ENCODE measurements at regions not wholly inside any gene's neighbourhood (a gene's known extent, or its start where the extent isn't known, plus 50 kb on each side); places are given as distances from the start of the nearest gene placed in this dataset.

DNA sequence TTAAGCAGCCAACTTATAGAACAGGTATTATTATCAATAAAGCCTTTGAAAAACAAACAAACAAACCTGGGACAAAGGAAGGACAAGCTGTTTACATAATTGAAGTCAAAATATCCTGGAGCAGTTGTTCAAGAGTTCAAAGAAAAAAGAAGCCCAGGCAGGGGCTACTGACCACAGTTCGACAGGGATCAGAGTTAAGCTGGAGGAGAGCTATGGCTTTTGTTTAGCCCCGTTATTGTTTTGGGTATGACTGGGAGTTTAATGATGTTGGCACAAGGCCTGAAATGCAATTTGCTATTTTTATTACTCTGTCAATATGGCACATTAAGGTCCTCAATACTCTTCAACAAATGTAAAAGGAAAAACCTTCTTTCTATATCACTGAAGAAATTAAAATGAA, 624.4 kb upstream of the KLHL1 start:
- no peak overlapping the region for H2BK5ac ChIP-seq (ENCODE audit: low read depth, low read length, poor library complexity, severe bottlenecking)
- H2AFZ ChIP-seq (ENCODE audit: low read depth, low read length) = no peak overlapping the region
- H3K27me3 ChIP-seq (ENCODE audit: control insufficient read depth in 1 of 2, insufficient read depth in 1 of 2, low read length in 2 of 2) = no peaks in the 10 kb centered on the region
- no peak overlapping the region for H3K4me2 ChIP-seq (ENCODE audit: low read length, poor library complexity, severe bottlenecking)
- no peak overlapping the region for H3K18ac ChIP-seq (ENCODE audit: low read depth in 1 of 2, low read length in 2 of 2)
- H3K36me3 ChIP-seq (ENCODE audit: control insufficient read depth in 1 of 2, insufficient read depth in 2 of 2, low read depth in 1 of 2, low read length in 2 of 2) = no peaks in the 10 kb centered on the region
- DNase-seq = no peak
- H3K79me1 ChIP-seq (replicated peaks; ENCODE audit: low read length, poor library complexity, severe bottlenecking) = no peaks in the 10 kb centered on the region
- H3K9me3 ChIP-seq (ENCODE audit: control insufficient read depth, low read length) = no peaks in the 10 kb centered on the region
- no peak overlapping the region for H3K4ac ChIP-seq (ENCODE audit: low read depth in 1 of 2, low read length in 2 of 2)
- H3K4me3 ChIP-seq (ENCODE audit: insufficient read depth in 1 of 2, low read depth in 1 of 2, low read length in 2 of 2) = no peak overlapping the region
- no peak overlapping the region for H2BK120ac ChIP-seq (ENCODE audit: low read depth, low read length)
- no peak overlapping the region for H2BK12ac ChIP-seq (ENCODE audit: low read length in 2 of 2)
- H3K9ac ChIP-seq (ENCODE audit: low read length) = no peak overlapping the region
- 80% methylated on average over 1 of the region's 2 CpGs for WGBS
- no peak overlapping the region for H2BK15ac ChIP-seq (ENCODE audit: low read depth, poor library complexity, severe bottlenecking)
- H3K23ac ChIP-seq (ENCODE audit: low read length in 2 of 2) = no peak overlapping the region
- H2AK5ac ChIP-seq (ENCODE audit: low read length, severe bottlenecking) = no peak overlapping the region
- H3K14ac ChIP-seq (ENCODE audit: low read length in 2 of 2) = no peak overlapping the region
- H3K27ac ChIP-seq (ENCODE audit: low read length, poor library complexity, severe bottlenecking) = no peak overlapping the region
- H4K8ac ChIP-seq (ENCODE audit: low read length) = no peak overlapping the region
- no peak overlapping the region for H4K91ac ChIP-seq (ENCODE audit: low read length)
- no peaks in the 10 kb centered on the region for H3K4me1 ChIP-seq (ENCODE audit: control insufficient read depth, insufficient read depth, low read depth, low read length)

DNA sequence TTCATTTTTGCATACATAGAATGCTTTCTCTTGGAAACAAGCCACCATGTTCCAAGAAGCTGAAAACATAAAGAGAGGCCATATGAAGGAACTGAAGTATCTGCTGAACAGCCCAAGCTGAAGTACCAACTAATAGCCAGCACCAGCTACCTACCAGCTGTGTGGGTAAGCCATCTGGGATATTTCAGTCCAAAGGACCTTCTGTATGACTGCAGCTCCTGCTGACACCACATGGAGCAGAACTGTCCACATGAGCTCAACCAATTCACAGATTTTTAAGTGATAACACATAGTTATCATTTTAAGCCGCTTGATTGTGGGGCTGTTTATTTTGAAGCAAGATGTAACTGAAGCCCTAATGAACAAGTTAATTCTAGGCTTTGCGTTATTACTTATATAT, 621.1 kb upstream of the KLHL1 start:
- WGBS = no CpG with 5 or more reads among the region's 2 CpGs
- no peak for DNase-seq

DNA sequence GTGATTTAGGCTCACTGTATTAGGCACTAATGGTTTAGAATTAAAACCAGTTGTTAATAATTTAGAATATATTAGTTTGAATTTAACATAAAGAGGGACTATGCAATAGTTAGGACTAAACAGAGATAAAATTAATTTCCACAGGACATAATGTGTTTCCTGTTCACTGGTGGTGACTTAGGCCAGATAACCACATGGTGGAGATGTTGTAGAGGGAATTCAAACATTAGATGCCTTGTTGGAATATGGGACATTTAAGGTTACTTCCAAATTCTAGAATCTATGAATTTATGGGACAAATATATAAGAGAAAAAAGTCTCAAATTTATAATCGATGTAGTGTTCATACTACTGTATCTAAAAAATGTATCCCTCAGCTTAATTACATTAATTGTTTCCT, 615.5 kb upstream of the KLHL1 start:
- H3K27ac ChIP-seq (ENCODE audit: low read length, poor library complexity, severe bottlenecking) = no peak overlapping the region
- DNase-seq = peak; percentile 35
- no CpG with 5 or more reads among the region's 1 CpG for WGBS
- no peak overlapping the region for H2BK5ac ChIP-seq (ENCODE audit: low read depth, low read length, poor library complexity, severe bottlenecking)
- H3K79me1 ChIP-seq (replicated peaks; ENCODE audit: low read length, poor library complexity, severe bottlenecking) = no peaks in the 10 kb centered on the region
- H3K27me3 ChIP-seq (ENCODE audit: control insufficient read depth in 1 of 2, insufficient read depth in 1 of 2, low read length in 2 of 2) = no peaks in the 10 kb centered on the region
- H3K18ac ChIP-seq (ENCODE audit: low read depth in 1 of 2, low read length in 2 of 2) = no peak overlapping the region
- H2AK5ac ChIP-seq (ENCODE audit: low read length, severe bottlenecking) = no peak overlapping the region
- H2AFZ ChIP-seq (ENCODE audit: low read depth, low read length) = no peak overlapping the region
- H3K14ac ChIP-seq (ENCODE audit: low read length in 2 of 2) = no peak overlapping the region
- H3K4me3 ChIP-seq (ENCODE audit: insufficient read depth in 1 of 2, low read depth in 1 of 2, low read length in 2 of 2) = no peak overlapping the region
- H4K8ac ChIP-seq (ENCODE audit: low read length) = no peak overlapping the region
- H4K91ac ChIP-seq (ENCODE audit: low read length) = no peak overlapping the region
- no peak overlapping the region for H3K23ac ChIP-seq (ENCODE audit: low read length in 2 of 2)
- no peak overlapping the region for H3K4me2 ChIP-seq (ENCODE audit: low read length, poor library complexity, severe bottlenecking)
- no peak overlapping the region for H2BK120ac ChIP-seq (ENCODE audit: low read depth, low read length)
- no peak overlapping the region for H2BK12ac ChIP-seq (ENCODE audit: low read length in 2 of 2)
- H3K9ac ChIP-seq (ENCODE audit: low read length) = no peak overlapping the region
- H3K9me3 ChIP-seq (ENCODE audit: control insufficient read depth, low read length) = no peaks in the 10 kb centered on the region
- H3K4ac ChIP-seq (ENCODE audit: low read depth in 1 of 2, low read length in 2 of 2) = no peak overlapping the region
- H3K4me1 ChIP-seq (ENCODE audit: control insufficient read depth, insufficient read depth, low read depth, low read length) = no peaks in the 10 kb centered on the region
- no peaks in the 10 kb centered on the region for H3K36me3 ChIP-seq (ENCODE audit: control insufficient read depth in 1 of 2, insufficient read depth in 2 of 2, low read depth in 1 of 2, low read length in 2 of 2)
- H2BK15ac ChIP-seq (ENCODE audit: low read depth, poor library complexity, severe bottlenecking) = no peak overlapping the region

More for the DNA sequence above, 621.1 kb upstream of the KLHL1 start:
- H2BK5ac ChIP-seq (ENCODE audit: low read depth, low read length, poor library complexity, severe bottlenecking) = no peak overlapping the region
- H3K4me3 ChIP-seq (ENCODE audit: insufficient read depth in 1 of 2, low read depth in 1 of 2, low read length in 2 of 2) = no peak overlapping the region
- H4K91ac ChIP-seq (ENCODE audit: low read length) = no peak overlapping the region
- no peak overlapping the region for H2BK12ac ChIP-seq (ENCODE audit: low read length in 2 of 2)
- no peak overlapping the region for H2AFZ ChIP-seq (ENCODE audit: low read depth, low read length)
- H3K27ac ChIP-seq (ENCODE audit: low read length, poor library complexity, severe bottlenecking) = no peak overlapping the region
- no peak overlapping the region for H2BK15ac ChIP-seq (ENCODE audit: low read depth, poor library complexity, severe bottlenecking)
- H3K14ac ChIP-seq (ENCODE audit: low read length in 2 of 2) = no peak overlapping the region
- no peak overlapping the region for H4K8ac ChIP-seq (ENCODE audit: low read length)
- H3K36me3 ChIP-seq (ENCODE audit: control insufficient read depth in 1 of 2, insufficient read depth in 2 of 2, low read depth in 1 of 2, low read length in 2 of 2) = no peaks in the 10 kb centered on the region
- H3K9me3 ChIP-seq (ENCODE audit: control insufficient read depth, low read length) = no peaks in the 10 kb centered on the region
- H3K18ac ChIP-seq (ENCODE audit: low read depth in 1 of 2, low read length in 2 of 2) = no peak overlapping the region
- H3K4me2 ChIP-seq (ENCODE audit: low read length, poor library complexity, severe bottlenecking) = no peak overlapping the region
- H3K9ac ChIP-seq (ENCODE audit: low read length) = no peak overlapping the region
- no peak overlapping the region for H3K23ac ChIP-seq (ENCODE audit: low read length in 2 of 2)
- H3K4me1 ChIP-seq (ENCODE audit: control insufficient read depth, insufficient read depth, low read depth, low read length) = no peaks in the 10 kb centered on the region
- no peaks in the 10 kb centered on the region for H3K79me1 ChIP-seq (replicated peaks; ENCODE audit: low read length, poor library complexity, severe bottlenecking)
- no peak overlapping the region for H3K4ac ChIP-seq (ENCODE audit: low read depth in 1 of 2, low read length in 2 of 2)
- H2BK120ac ChIP-seq (ENCODE audit: low read depth, low read length) = no peak overlapping the region
- H2AK5ac ChIP-seq (ENCODE audit: low read length, severe bottlenecking) = no peak overlapping the region
- H3K27me3 ChIP-seq (ENCODE audit: control insufficient read depth in 1 of 2, insufficient read depth in 1 of 2, low read length in 2 of 2) = no peaks in the 10 kb centered on the region

DNA sequence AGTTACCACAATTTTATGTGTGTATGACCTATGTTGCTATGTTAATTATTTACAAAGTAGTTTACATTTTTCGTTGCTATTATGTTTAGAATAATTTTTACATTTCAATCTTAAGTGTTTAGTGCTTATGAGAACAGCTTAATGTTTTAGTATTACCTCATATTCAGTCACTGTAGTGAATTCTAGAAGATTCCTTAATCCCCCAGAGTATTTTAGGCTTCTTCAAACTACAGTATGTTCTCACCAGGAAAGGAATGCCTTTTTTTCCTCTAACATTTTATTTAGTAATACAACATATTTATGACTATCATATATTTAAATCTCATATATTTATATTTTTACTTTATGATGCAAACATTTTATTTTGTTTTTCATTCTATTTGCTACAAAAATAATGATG, 612.1 kb upstream of the KLHL1 start:
- no peaks in the 10 kb centered on the region for H3K79me1 ChIP-seq (replicated peaks; ENCODE audit: low read length, poor library complexity, severe bottlenecking)
- H3K27ac ChIP-seq (ENCODE audit: low read length, poor library complexity, severe bottlenecking) = no peak overlapping the region
- no peak overlapping the region for H3K18ac ChIP-seq (ENCODE audit: low read depth in 1 of 2, low read length in 2 of 2)
- no peaks in the 10 kb centered on the region for H3K9me3 ChIP-seq (ENCODE audit: control insufficient read depth, low read length)
- H3K27me3 ChIP-seq (ENCODE audit: control insufficient read depth in 1 of 2, insufficient read depth in 1 of 2, low read length in 2 of 2) = no peaks in the 10 kb centered on the region
- H3K14ac ChIP-seq (ENCODE audit: low read length in 2 of 2) = no peak overlapping the region
- WGBS = no CpG with 5 or more reads among the region's 1 CpG
- H3K23ac ChIP-seq (ENCODE audit: low read length in 2 of 2) = no peak overlapping the region
- no peak overlapping the region for H2BK12ac ChIP-seq (ENCODE audit: low read length in 2 of 2)
- no peak overlapping the region for H2BK15ac ChIP-seq (ENCODE audit: low read depth, poor library complexity, severe bottlenecking)
- H2AFZ ChIP-seq (ENCODE audit: low read depth, low read length) = no peak overlapping the region
- no peak for DNase-seq
- no peak overlapping the region for H3K4me3 ChIP-seq (ENCODE audit: insufficient read depth in 1 of 2, low read depth in 1 of 2, low read length in 2 of 2)
- H2AK5ac ChIP-seq (ENCODE audit: low read length, severe bottlenecking) = no peak overlapping the region
- H3K4me2 ChIP-seq (ENCODE audit: low read length, poor library complexity, severe bottlenecking) = no peak overlapping the region
- no peak overlapping the region for H4K8ac ChIP-seq (ENCODE audit: low read length)
- no peak overlapping the region for H4K91ac ChIP-seq (ENCODE audit: low read length)
- no peak overlapping the region for H3K4ac ChIP-seq (ENCODE audit: low read depth in 1 of 2, low read length in 2 of 2)
- H3K9ac ChIP-seq (ENCODE audit: low read length) = no peak overlapping the region
- H3K4me1 ChIP-seq (ENCODE audit: control insufficient read depth, insufficient read depth, low read depth, low read length) = no peaks in the 10 kb centered on the region
- no peak overlapping the region for H2BK5ac ChIP-seq (ENCODE audit: low read depth, low read length, poor library complexity, severe bottlenecking)
- H3K36me3 ChIP-seq (ENCODE audit: control insufficient read depth in 1 of 2, insufficient read depth in 2 of 2, low read depth in 1 of 2, low read length in 2 of 2) = no peaks in the 10 kb centered on the region
- no peak overlapping the region for H2BK120ac ChIP-seq (ENCODE audit: low read depth, low read length)
